Neuronal stem cell (in vitro differentiated cells): ENCODE measurements at regions not wholly inside any gene's neighbourhood (a gene's known extent, or its start where the extent isn't known, plus 50 kb on each side); places are given as distances from the start of the nearest gene placed in this dataset.

Source experiments
- DNase-seq: peaks from one replicate; pipeline ENCODE4 v3.0.0-alpha.2; 2013; ENCODE audit warnings: low spot score
- H2AFZ ChIP-seq: one replicate; pipeline ENCODE4 v1.6.1; 2013; ENCODE audit warnings: mild to moderate bottlenecking, low read length, inconsistent platforms
- H2AK5ac ChIP-seq: 2 replicates; pipeline ENCODE4 v1.6.1; 2013; ENCODE audit warnings: low read depth, mild to moderate bottlenecking, inconsistent platforms, low read length, moderate library complexity, mixed read lengths
- H2BK120ac ChIP-seq: 2 replicates; pipeline ENCODE4 v1.6.1; 2013; ENCODE audit warnings: low read depth, mild to moderate bottlenecking, inconsistent platforms, low read length, moderate library complexity, mixed read lengths
- H2BK12ac ChIP-seq: one replicate; pipeline ENCODE4 v1.6.1; 2013; ENCODE audit warnings: low read length, inconsistent platforms
- H2BK15ac ChIP-seq: 2 replicates; pipeline ENCODE4 v1.6.1; 2013; ENCODE audit warnings: mild to moderate bottlenecking, low read length, inconsistent platforms, mixed read lengths
- H2BK5ac ChIP-seq: one replicate; pipeline ENCODE4 v1.6.1; 2013; ENCODE audit warnings: inconsistent platforms, mild to moderate bottlenecking, low read length, moderate library complexity
- H3K14ac ChIP-seq: one replicate; pipeline ENCODE4 v1.6.1; 2013; ENCODE audit warnings: low read length, inconsistent platforms
- H3K18ac ChIP-seq: 2 replicates; pipeline ENCODE4 v1.6.1; 2013; ENCODE audit warnings: low read length, inconsistent platforms
- H3K23ac ChIP-seq: 2 replicates; pipeline ENCODE4 v1.6.1; 2013; ENCODE audit warnings: low read depth, mild to moderate bottlenecking, mixed read lengths, low read length, inconsistent platforms; ENCODE audit not compliant: poor library complexity
- H3K27ac ChIP-seq: replicated peaks from 3 replicates; pipeline ENCODE4 v1.5.1; 2013; ENCODE audit warnings: low read length, inconsistent platforms
- H3K27me3 ChIP-seq, 3 experiments: 2 replicates each; pipeline ENCODE4 v1.6.1; 2013; ENCODE audit warnings: low read length in 3 of 3, mild to moderate bottlenecking in 2 of 3, inconsistent platforms in 1 of 3, low read depth in 1 of 3, mixed read lengths in 1 of 3, moderate library complexity in 1 of 3; ENCODE audit not compliant: control insufficient read depth in 3 of 3, insufficient read depth in 3 of 3
- H3K36me3 ChIP-seq, 2 donors: replicated peaks in 1 of 2; 2 replicates each; pipeline ENCODE4 v1.6.1; 2013; ENCODE audit warnings: low read length in 2 of 2; ENCODE audit not compliant: control insufficient read depth in 2 of 2, insufficient read depth in 2 of 2
- H3K4ac ChIP-seq: 2 replicates; pipeline ENCODE4 v1.6.1; 2013; ENCODE audit warnings: inconsistent platforms, mild to moderate bottlenecking, low read length, moderate library complexity
- H3K4me1 ChIP-seq, 2 donors: 1 replicate in 1 of 2; 2 replicates in 1 of 2; pipeline ENCODE4 v1.6.1; 2013; ENCODE audit warnings: low read length in 2 of 2, low read depth in 1 of 2; ENCODE audit not compliant: control insufficient read depth in 2 of 2, insufficient read depth in 1 of 2
- H3K4me2 ChIP-seq: one replicate; pipeline ENCODE4 v1.6.1; 2013; ENCODE audit warnings: mild to moderate bottlenecking, low read length, inconsistent platforms; ENCODE audit not compliant: insufficient read depth, poor library complexity, severe bottlenecking
- H3K4me3 ChIP-seq, 2 donors: 2 replicates each; pipeline ENCODE4 v1.5.1; 2013; ENCODE audit warnings: low read length in 2 of 2, mild to moderate bottlenecking in 2 of 2, inconsistent platforms in 1 of 2, moderate library complexity in 1 of 2
- H3K79me1 ChIP-seq: one replicate; pipeline ENCODE4 v1.6.1; 2013; ENCODE audit warnings: low read depth, mild to moderate bottlenecking, inconsistent platforms, low read length, moderate library complexity
- H3K9ac ChIP-seq: one replicate; pipeline ENCODE4 v1.6.1; 2013; ENCODE audit warnings: mild to moderate bottlenecking, low read depth, low read length, inconsistent platforms; ENCODE audit not compliant: poor library complexity
- H3K9me3 ChIP-seq, 2 donors: replicated peaks in 1 of 2; 2 replicates each; pipeline versions ENCODE3 to v1.6.1; 2013; ENCODE audit warnings: low read length in 2 of 2, mild to moderate bottlenecking in 2 of 2, inconsistent platforms in 1 of 2, low read depth in 1 of 2, mixed read lengths in 1 of 2, moderate library complexity in 1 of 2; ENCODE audit not compliant: control insufficient read depth in 2 of 2, insufficient read depth in 1 of 2
- H4K8ac ChIP-seq: one replicate; pipeline ENCODE4 v1.6.1; 2013; ENCODE audit warnings: low read depth, mild to moderate bottlenecking, inconsistent platforms, low read length, moderate library complexity
- H4K91ac ChIP-seq: one replicate; pipeline ENCODE4 v1.6.1; 2013; ENCODE audit warnings: low read length, low read depth, mild to moderate bottlenecking, inconsistent platforms; ENCODE audit not compliant: poor library complexity
- WGBS, 2 donors: extraction: QIAGEN DNeasy Blood & Tissue Kit; methylation state at CpG; one replicate each; pipeline ENCODE4 v1.1.7; 2013; ENCODE audit warnings: missing lambda C conversion rate in 2 of 2, mixed read lengths in 1 of 2; ENCODE audit not compliant: insufficient read length in 2 of 2, insufficient replicate concordance in 1 of 2; ENCODE audit errors: extremely low coverage in 2 of 2; 5-methylcytosine and 5-hydroxymethylcytosine counted together

DNA sequence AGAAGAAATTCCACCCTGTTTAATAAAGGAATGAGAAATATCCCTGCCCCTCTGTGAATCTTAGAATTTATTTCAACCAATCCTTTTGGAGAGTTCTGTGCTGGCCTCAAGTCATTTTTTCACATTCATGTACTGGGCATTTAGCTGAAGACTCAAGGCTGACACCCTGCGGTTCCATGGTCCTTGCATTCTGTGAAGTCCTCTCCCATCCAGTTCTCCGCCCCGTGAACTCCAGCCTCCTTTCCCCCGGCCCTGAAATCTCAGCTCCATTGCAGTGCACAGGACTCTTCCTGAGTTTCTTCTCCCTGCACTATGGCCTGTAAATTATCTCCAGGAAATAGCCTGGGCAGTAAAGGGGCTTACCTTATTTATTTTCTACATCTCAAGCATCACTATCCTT lies 183.0 kb upstream of the KCND2 start:
- no peak for DNase-seq
- no peaks in the 10 kb centered on the region for H3K79me1 ChIP-seq
- H3K4me2 ChIP-seq: no peak overlapping the region
- no peaks in the 10 kb centered on the region for H3K4me1 ChIP-seq
- no peaks in the 10 kb centered on the region for H3K9me3 ChIP-seq
- H4K91ac ChIP-seq: no peak overlapping the region
- no peak overlapping the region for H3K27ac ChIP-seq
- no peak overlapping the region for H4K8ac ChIP-seq
- no peaks in the 10 kb centered on the region for H3K36me3 ChIP-seq
- no peak overlapping the region for H3K14ac ChIP-seq
- no peak overlapping the region for H2BK120ac ChIP-seq
- H3K4me3 ChIP-seq: no peak overlapping the region
- H2AFZ ChIP-seq: no peak overlapping the region
- H2BK5ac ChIP-seq: no peak overlapping the region
- no peaks in the 10 kb centered on the region for H3K27me3 ChIP-seq
- H3K9ac ChIP-seq: no peak overlapping the region
- no peak overlapping the region for H2BK12ac ChIP-seq
- no peak overlapping the region for H3K23ac ChIP-seq
- no peak overlapping the region for H2BK15ac ChIP-seq
- H2AK5ac ChIP-seq: no peak overlapping the region
- WGBS, 2 donors: no CpG with 5 or more reads among the region's 4 CpGs
- no peak overlapping the region for H3K18ac ChIP-seq
- no peak overlapping the region for H3K4ac ChIP-seq

DNA sequence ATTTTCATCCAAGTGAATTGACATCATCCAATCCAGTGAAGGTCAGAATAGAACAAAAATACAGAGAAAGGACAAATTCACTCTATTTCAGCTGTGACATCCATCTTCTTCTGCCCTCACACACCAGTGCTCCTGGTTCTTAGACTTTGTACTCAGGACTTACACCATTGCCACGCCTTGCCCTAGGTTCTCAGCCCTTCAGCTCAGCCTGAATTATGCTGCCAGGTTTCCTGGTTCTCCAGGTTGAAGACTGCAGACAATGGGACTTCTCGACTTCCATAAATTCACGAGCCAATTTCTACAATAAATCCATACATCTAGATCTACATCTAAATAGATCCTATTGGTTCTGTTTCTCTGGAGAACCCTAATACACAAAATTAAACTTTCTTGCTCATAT lies 181.2 kb upstream of the KCND2 start:
- no CpG with 5 or more reads among the region's 3 CpGs for WGBS, 2 donors
- no peak overlapping the region for H2AK5ac ChIP-seq
- H3K9me3 ChIP-seq: no peaks in the 10 kb centered on the region
- no peaks in the 10 kb centered on the region for H3K4me1 ChIP-seq
- no peak overlapping the region for H4K91ac ChIP-seq
- H2AFZ ChIP-seq: no peak overlapping the region
- H3K4me2 ChIP-seq: no peak overlapping the region
- no peak overlapping the region for H2BK15ac ChIP-seq
- H3K36me3 ChIP-seq: no peaks in the 10 kb centered on the region
- no peak overlapping the region for H3K18ac ChIP-seq
- H2BK12ac ChIP-seq: no peak overlapping the region
- H3K27ac ChIP-seq: no peak overlapping the region
- peak overlapping the region in 1 of 2 donors; percentile 66 for H3K4me3 ChIP-seq
- H2BK5ac ChIP-seq: no peak overlapping the region
- no peak overlapping the region for H4K8ac ChIP-seq
- H3K4ac ChIP-seq: no peak overlapping the region
- H3K79me1 ChIP-seq: no peaks in the 10 kb centered on the region
- DNase-seq: no peak
- no peak overlapping the region for H3K23ac ChIP-seq
- H3K9ac ChIP-seq: no peak overlapping the region
- H3K14ac ChIP-seq: no peak overlapping the region
- H2BK120ac ChIP-seq: no peak overlapping the region
- H3K27me3 ChIP-seq: no peaks in the 10 kb centered on the region

DNA sequence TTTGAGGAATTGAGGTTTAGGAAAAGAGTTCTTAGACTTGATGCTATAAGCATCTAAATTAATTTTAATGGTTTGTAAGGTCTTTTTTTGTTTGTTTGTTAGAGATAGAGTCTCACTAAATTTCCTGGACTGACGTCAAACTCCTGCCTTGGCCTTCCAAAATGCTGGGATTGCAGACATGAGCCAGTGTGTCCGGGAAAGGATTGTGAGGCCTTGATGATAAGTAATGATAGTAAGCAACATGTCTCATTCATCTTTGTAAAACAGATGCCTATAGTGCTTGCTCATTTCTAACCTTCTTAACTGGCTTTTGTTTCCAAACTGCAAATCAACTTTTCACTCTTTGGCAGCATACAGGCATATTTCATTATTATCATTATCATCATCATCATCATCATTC lies 176.0 kb upstream of the KCND2 start:
- Histone ChIP-seq H3K14ac (no peak overlapping the region), H2AK5ac (no peak overlapping the region), H3K79me1 (no peaks in the 10 kb centered on the region), H3K23ac (no peak overlapping the region), H3K9ac (no peak overlapping the region), H3K4ac (no peak overlapping the region), H3K4me1 (no peaks in the 10 kb centered on the region), H2BK12ac (no peak overlapping the region), H2BK15ac (no peak overlapping the region), H3K36me3 (no peaks in the 10 kb centered on the region), H2AFZ (no peak overlapping the region), H2BK120ac (no peak overlapping the region), H3K9me3 (no peaks in the 10 kb centered on the region), H4K91ac (no peak overlapping the region), H3K18ac (no peak overlapping the region), H3K27ac (no peak overlapping the region), H3K4me2 (no peak overlapping the region), H4K8ac (no peak overlapping the region), H3K27me3 (no peaks in the 10 kb centered on the region), H3K4me3 (no peak overlapping the region), H2BK5ac (no peak overlapping the region)
- DNase-seq: no peak
- WGBS, 2 donors: no CpG with 5 or more reads among the region's 2 CpGs

DNA sequence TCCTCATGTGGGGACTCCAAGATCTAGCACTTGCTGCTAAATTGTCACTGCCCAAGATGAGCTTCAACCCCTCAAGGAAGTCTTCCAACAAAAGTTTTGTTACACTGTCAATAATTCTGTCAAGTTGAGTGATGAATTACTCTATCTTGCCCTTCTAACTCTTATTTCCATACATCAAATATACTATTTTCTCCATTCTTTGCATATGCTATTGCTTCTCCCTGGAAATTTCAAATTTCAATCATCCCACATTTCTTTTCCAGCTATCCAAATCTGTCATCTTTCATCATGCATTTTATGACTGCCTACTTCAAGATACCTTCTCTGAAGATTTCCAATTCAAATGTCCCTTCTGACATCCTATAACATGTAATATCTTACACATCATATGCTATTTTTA lies 175.2 kb upstream of the KCND2 start:
- Histone ChIP-seq H3K27ac (no peak overlapping the region), H3K18ac (no peak overlapping the region), H2BK120ac (no peak overlapping the region), H3K9ac (no peak overlapping the region), H3K23ac (no peak overlapping the region), H3K79me1 (no peaks in the 10 kb centered on the region), H4K91ac (no peak overlapping the region), H2AK5ac (no peak overlapping the region), H3K4ac (no peak overlapping the region), H2BK12ac (no peak overlapping the region), H3K4me1 (no peaks in the 10 kb centered on the region), H3K27me3 (no peaks in the 10 kb centered on the region), H3K14ac (no peak overlapping the region), H4K8ac (no peak overlapping the region), H3K36me3 (no peaks in the 10 kb centered on the region), H2BK15ac (no peak overlapping the region), H3K4me2 (no peak overlapping the region), H2BK5ac (no peak overlapping the region), H3K4me3 (no peak overlapping the region), H2AFZ (no peak overlapping the region), H3K9me3 (no peaks in the 10 kb centered on the region)
- DNase-seq: no peak
